ENCODE measurements at regions not wholly inside any gene's neighbourhood (a gene's known extent, or its start where the extent isn't known, plus 50 kb on each side); places are given as distances from the start of the nearest gene placed in this dataset.

GRCh38 chr3:76872999-76873398 lies 166.9 kb upstream of the ROBO2 start:
- intact Hi-C loops (cut with micrococcal nuclease) (no loop called here), in situ Hi-C loops (cut with MboI) (no loop called here)
- Histone ChIP-seq H3K4me1 (replicated peaks in 1 of 2; ENCODE audit: control insufficient read depth in 2 of 2, insufficient read depth in 2 of 2, low read length in 2 of 2) (no peaks in the 10 kb centered on the region), H3K36me3 (ENCODE audit: control insufficient read depth, insufficient read depth, low read length) (no peaks in the 10 kb centered on the region), H3K27me3 (ENCODE audit: control insufficient read depth in 2 of 2, insufficient read depth in 2 of 2, low read length in 2 of 2) (no peaks in the 10 kb centered on the region), H3K4me3 (no peak overlapping the region), H4K20me1 (replicated peaks; ENCODE audit: control insufficient read depth, insufficient read depth, low read length) (no peaks in the 10 kb centered on the region), H2AFZ (ENCODE audit: low read depth, low read length) (no peak overlapping the region), H3K79me2 (ENCODE audit: control insufficient read depth, insufficient read depth, low read length) (no peaks in the 10 kb centered on the region), H3K27ac (ENCODE audit: extremely low read depth, low read depth, low read length) (no peak overlapping the region), H3K9ac (ENCODE audit: insufficient read depth in 1 of 2, low read depth in 2 of 2, low read length in 2 of 2) (no peak overlapping the region), H3K9me3 (replicated peaks; ENCODE audit: control insufficient read depth, insufficient read depth, low read depth, low read length) (no peaks in the 10 kb centered on the region), H3K9me1 (ENCODE audit: control insufficient read depth, insufficient read depth, low read length) (no peaks in the 10 kb centered on the region), H3K4me2 (ENCODE audit: insufficient read depth, low read length) (no peak overlapping the region)
- no peak for DNase-seq (ENCODE audit: extremely low read depth in 1 of 4, low spot score in 3 of 4)
- no peak for ATAC-seq
- no peak for TF ChIP-seq SRSF7 (optimal IDR thresholded peaks at IDR 0.05; ENCODE audit: low read depth, low read length)
- no peak for TF ChIP-seq NR2C1 (IDR thresholded peaks at IDR 0.05)
- no peak for TF ChIP-seq NR2C1 (tag; IDR thresholded peaks at IDR 0.05)
- TF ChIP-seq SP1 (CRISPR knock-in tag; IDR thresholded peaks at IDR 0.05): no peak
- TF ChIP-seq NCOA2 (IDR thresholded peaks at IDR 0.05; ENCODE audit: partially characterized antibody in 2 of 2): no peak
- TF ChIP-seq CHD7 (IDR thresholded peaks at IDR 0.05; ENCODE audit: low read depth, low read length): no peak
- TF ChIP-seq FOXK2 (conservative IDR thresholded peaks at IDR 0.05 in 1 of 2, IDR thresholded peaks at IDR 0.05 in 1 of 2; ENCODE audit: low read depth in 2 of 2): no peak
- no peak for TF ChIP-seq ZNF766 (CRISPR knock-in tag; conservative IDR thresholded peaks at IDR 0.05)
- no peak for TF ChIP-seq MLX (CRISPR knock-in tag; conservative IDR thresholded peaks at IDR 0.05)
- BruUV-seq (replicated peaks): no TSS peak
- WGBS (ENCODE audit: insufficient coverage, low coverage, missing lambda C conversion rate): 10% methylated on average over 1 of the region's 1 CpG
- POLR2A ChIA-PET: no interaction called here
- no peak for FAIRE-seq
- CTCF ChIA-PET (ENCODE audit: low intra/inter-chr PET ratio): no interaction called here

All from K562 (cell line).